ENCODE measurements at regions not wholly inside any gene's neighbourhood (a gene's known extent, or its start where the extent isn't known, plus 50 kb on each side); places are given as distances from the start of the nearest gene placed in this dataset.

GRCh38 chr7:89563597-89563996, 590.7 kb upstream of the STEAP1 start:
- TF ChIP-seq CTCF (IDR thresholded peaks at IDR 0.05) (no peak), POLR2AphosphoS5 (IDR thresholded peaks at IDR 0.05) (no peak)
